MM.1S (cell line): ENCODE measurements at regions not wholly inside any gene's neighbourhood (a gene's known extent, or its start where the extent isn't known, plus 50 kb on each side); places are given as distances from the start of the nearest gene placed in this dataset.

Source experiments
- DNase-seq: peaks from one replicate; pipeline ENCODE4 v3.0.0-alpha.2; 2015
- H2AFZ ChIP-seq: fragments of 300-600 bp; sonication (generic); 2 replicates; pipeline ENCODE4 v1.6.0; 2016; ENCODE audit warnings: antibody characterized with exemption, low read length
- H3F3A ChIP-seq: fragments of 300-600 bp; sonication (generic); 2 replicates; pipeline ENCODE4 v1.6.1; 2016; ENCODE audit warnings: mild to moderate bottlenecking, antibody characterized with exemption, low read length, moderate library complexity, mixed read lengths; ENCODE audit not compliant: insufficient read depth
- H3K27ac ChIP-seq: fragments of 300-600 bp; sonication (generic); 2 replicates; pipeline ENCODE4 v1.5.1; 2016; ENCODE audit warnings: mild to moderate bottlenecking, low read length
- H3K27me3 ChIP-seq: fragments of 300-600 bp; sonication (generic); replicated peaks from 2 replicates; pipeline ENCODE4 v1.6.0; 2016; ENCODE audit warnings: low read length; ENCODE audit not compliant: insufficient read depth
- H3K36me3 ChIP-seq: fragments of 300-600 bp; sonication (generic); replicated peaks from 2 replicates; pipeline ENCODE4 v1.6.1; 2016; ENCODE audit warnings: mild to moderate bottlenecking, low read length, mixed read lengths; ENCODE audit not compliant: insufficient read depth
- H3K4me1 ChIP-seq: fragments of 300-600 bp; sonication (generic); 2 replicates; pipeline ENCODE4 v1.6.1; 2016; ENCODE audit warnings: low read length, mixed read lengths
- H3K4me2 ChIP-seq: fragments of 300-600 bp; sonication (generic); 2 replicates; pipeline ENCODE4 v1.6.0; 2016; ENCODE audit warnings: low read depth, low read length
- H3K4me3 ChIP-seq: fragments of 300-600 bp; sonication (generic); 2 replicates; pipeline ENCODE4 v1.5.1; 2016; ENCODE audit warnings: low read length, mixed read lengths
- H3K79me2 ChIP-seq: fragments of 300-600 bp; sonication (generic); 2 replicates; pipeline ENCODE4 v1.6.1; 2016; ENCODE audit warnings: mixed run types, low read length, mixed read lengths
- H3K9ac ChIP-seq: fragments of 300-600 bp; sonication (generic); 2 replicates; pipeline ENCODE4 v1.6.1; 2016; ENCODE audit warnings: low read length, mixed read lengths
- H3K9me2 ChIP-seq: fragments of 300-600 bp; sonication (generic); replicated peaks from 2 replicates; pipeline ENCODE4 v1.6.1; 2016; ENCODE audit warnings: mild to moderate bottlenecking, low read length, mixed read lengths; ENCODE audit not compliant: insufficient read depth
- H3K9me3 ChIP-seq: fragments of 300-600 bp; sonication (generic); replicated peaks from 2 replicates; pipeline ENCODE4 v1.6.1; 2016; ENCODE audit warnings: mild to moderate bottlenecking, low read length, mixed read lengths; ENCODE audit not compliant: insufficient read depth
- H4K20me1 ChIP-seq: fragments of 300-600 bp; sonication (generic); 2 replicates; pipeline ENCODE4 v1.6.1; 2016; ENCODE audit warnings: mild to moderate bottlenecking, low read length, moderate library complexity, mixed read lengths; ENCODE audit not compliant: insufficient read depth
- EZH2 ChIP-seq: fragments of 300-600 bp; sonication (generic); optimal IDR thresholded peaks from 2 replicates; pipeline ENCODE3; 2017; ENCODE audit warnings: low read depth, mild to moderate bottlenecking, antibody characterized with exemption, low read length, mixed read lengths
- EZH2phosphoT487 ChIP-seq: fragments of 300-600 bp; sonication (generic); IDR thresholded peaks from 2 replicates; pipeline ENCODE4 v1.6.1; 2018; ENCODE audit warnings: antibody characterized with exemption, low read length
- TF ChIP-seq, protein P1 (sequence below): fragments of 300-600 bp; sonication (generic); IDR thresholded peaks from 2 replicates; pipeline ENCODE4 v1.5.1; 2016; ENCODE audit warnings: antibody characterized with exemption, low read length, mixed read lengths

DNA sequence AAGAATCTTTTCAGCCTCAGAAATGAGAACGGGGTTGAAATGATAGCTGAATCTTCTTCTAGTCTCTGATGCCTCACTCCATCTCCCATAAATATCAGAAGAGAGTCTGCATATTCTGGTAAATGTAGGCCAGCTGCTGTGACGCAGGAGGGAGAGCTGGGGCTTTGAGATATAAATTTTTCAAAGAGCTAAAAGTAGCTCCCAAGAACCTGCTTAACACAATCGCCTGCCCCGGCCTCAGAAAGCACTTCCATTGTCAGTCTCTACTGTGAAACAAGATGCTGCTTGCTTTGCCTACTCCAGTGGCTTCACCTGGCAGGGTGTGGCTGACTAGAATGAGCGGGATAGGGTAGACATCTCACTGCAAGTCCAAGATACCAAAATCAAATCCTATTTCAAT is 105.0 kb upstream of the CCDC150 start:
- no peak overlapping the region for H3K9ac ChIP-seq
- no peaks in the 10 kb centered on the region for H3K9me3 ChIP-seq
- H3K27me3 ChIP-seq: peaks cover 31% of the 10 kb centered on the region
- no peak for TF ChIP-seq EZH2
- H3F3A ChIP-seq: 0 out of 2 replicates have a peak, but pooled peaks cover 4% of the 10 kb centered on the region
- H3K27ac ChIP-seq: no peak overlapping the region
- H3K4me3 ChIP-seq: no peak overlapping the region
- H3K36me3 ChIP-seq: no peaks in the 10 kb centered on the region
- no peak overlapping the region for H2AFZ ChIP-seq
- DNase-seq: no peak
- H3K4me2 ChIP-seq: peak overlapping the region; percentile 42; the same call in 1 of the 2 replicates
- peaks cover 18% of the 10 kb centered on the region for H3K4me1 ChIP-seq
- no peaks in the 10 kb centered on the region for H3K79me2 ChIP-seq
- no peaks in the 10 kb centered on the region for H3K9me2 ChIP-seq
- no peaks in the 10 kb centered on the region for H4K20me1 ChIP-seq

DNA sequence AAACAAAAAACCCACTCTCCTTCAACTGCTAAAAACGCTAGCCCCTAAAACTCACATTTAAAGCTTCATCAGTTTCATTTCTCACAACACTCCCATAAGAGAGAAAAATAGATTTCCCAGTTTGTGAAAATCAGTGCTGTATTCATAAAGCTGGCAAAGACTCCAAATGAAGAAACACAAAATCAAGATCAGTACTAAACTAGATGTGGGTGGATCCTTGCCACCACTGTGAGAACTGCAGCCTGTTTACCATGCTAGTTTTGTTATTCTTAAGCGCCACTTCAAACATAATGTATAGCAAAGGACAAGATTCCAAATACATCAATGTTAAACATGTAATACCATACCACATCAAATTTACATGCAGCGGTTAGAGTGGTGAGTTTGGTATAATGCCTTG is 104.5 kb upstream of the CCDC150 start:
- H3K4me3 ChIP-seq: no peak overlapping the region
- peaks cover 31% of the 10 kb centered on the region for H3K27me3 ChIP-seq
- H3K36me3 ChIP-seq: no peaks in the 10 kb centered on the region
- no peaks in the 10 kb centered on the region for H3K79me2 ChIP-seq
- no peaks in the 10 kb centered on the region for H4K20me1 ChIP-seq
- H3F3A ChIP-seq: 0 out of 2 replicates have a peak, but pooled peaks cover 4% of the 10 kb centered on the region
- H3K4me2 ChIP-seq: no peak overlapping the region
- TF ChIP-seq EZH2phosphoT487 (no peak), EZH2 (no peak)
- TF ChIP-seq, protein P1, sequence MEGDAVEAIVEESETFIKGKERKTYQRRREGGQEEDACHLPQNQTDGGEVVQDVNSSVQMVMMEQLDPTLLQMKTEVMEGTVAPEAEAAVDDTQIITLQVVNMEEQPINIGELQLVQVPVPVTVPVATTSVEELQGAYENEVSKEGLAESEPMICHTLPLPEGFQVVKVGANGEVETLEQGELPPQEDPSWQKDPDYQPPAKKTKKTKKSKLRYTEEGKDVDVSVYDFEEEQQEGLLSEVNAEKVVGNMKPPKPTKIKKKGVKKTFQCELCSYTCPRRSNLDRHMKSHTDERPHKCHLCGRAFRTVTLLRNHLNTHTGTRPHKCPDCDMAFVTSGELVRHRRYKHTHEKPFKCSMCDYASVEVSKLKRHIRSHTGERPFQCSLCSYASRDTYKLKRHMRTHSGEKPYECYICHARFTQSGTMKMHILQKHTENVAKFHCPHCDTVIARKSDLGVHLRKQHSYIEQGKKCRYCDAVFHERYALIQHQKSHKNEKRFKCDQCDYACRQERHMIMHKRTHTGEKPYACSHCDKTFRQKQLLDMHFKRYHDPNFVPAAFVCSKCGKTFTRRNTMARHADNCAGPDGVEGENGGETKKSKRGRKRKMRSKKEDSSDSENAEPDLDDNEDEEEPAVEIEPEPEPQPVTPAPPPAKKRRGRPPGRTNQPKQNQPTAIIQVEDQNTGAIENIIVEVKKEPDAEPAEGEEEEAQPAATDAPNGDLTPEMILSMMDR: no peak
- H3K9me3 ChIP-seq: no peaks in the 10 kb centered on the region
- H3K9me2 ChIP-seq: no peaks in the 10 kb centered on the region
- peaks cover 18% of the 10 kb centered on the region for H3K4me1 ChIP-seq
- H2AFZ ChIP-seq: no peak overlapping the region
- H3K9ac ChIP-seq: no peak overlapping the region
- no peak overlapping the region for H3K27ac ChIP-seq
- no peak for DNase-seq

DNA sequence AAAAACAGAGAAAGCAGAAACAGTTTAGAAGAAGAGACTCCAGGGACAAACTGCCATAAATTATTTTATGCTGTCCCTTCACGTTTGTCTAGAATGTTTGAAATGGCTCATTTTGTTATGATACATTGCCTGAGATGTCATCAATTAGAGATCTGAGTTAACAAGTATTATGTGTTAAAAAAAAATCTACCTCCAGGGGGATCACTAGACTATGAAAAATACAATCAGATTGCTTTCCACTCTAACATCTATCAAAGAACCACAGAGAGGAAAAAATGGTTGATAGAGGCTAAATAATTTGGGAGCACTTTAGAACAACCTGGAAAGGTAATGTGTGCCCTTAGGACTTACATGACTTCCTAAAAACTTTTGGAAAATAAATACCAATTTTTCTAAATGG is 103.8 kb upstream of the CCDC150 start:
- no peak overlapping the region for H3K27ac ChIP-seq
- no peaks in the 10 kb centered on the region for H3K79me2 ChIP-seq
- H3K36me3 ChIP-seq: no peaks in the 10 kb centered on the region
- H3K27me3 ChIP-seq: peaks cover 31% of the 10 kb centered on the region
- no peak for DNase-seq
- H4K20me1 ChIP-seq: no peaks in the 10 kb centered on the region
- 0 out of 2 replicates have a peak, but pooled peaks cover 4% of the 10 kb centered on the region for H3F3A ChIP-seq
- H3K9me2 ChIP-seq: no peaks in the 10 kb centered on the region
- TF ChIP-seq EZH2 (no peak), EZH2phosphoT487 (no peak)
- TF ChIP-seq, protein P1: no peak
- H3K4me2 ChIP-seq: no peak overlapping the region
- H3K9me3 ChIP-seq: no peaks in the 10 kb centered on the region
- H2AFZ ChIP-seq: no peak overlapping the region
- peaks cover 18% of the 10 kb centered on the region for H3K4me1 ChIP-seq
- no peak overlapping the region for H3K9ac ChIP-seq
- H3K4me3 ChIP-seq: no peak overlapping the region

DNA sequence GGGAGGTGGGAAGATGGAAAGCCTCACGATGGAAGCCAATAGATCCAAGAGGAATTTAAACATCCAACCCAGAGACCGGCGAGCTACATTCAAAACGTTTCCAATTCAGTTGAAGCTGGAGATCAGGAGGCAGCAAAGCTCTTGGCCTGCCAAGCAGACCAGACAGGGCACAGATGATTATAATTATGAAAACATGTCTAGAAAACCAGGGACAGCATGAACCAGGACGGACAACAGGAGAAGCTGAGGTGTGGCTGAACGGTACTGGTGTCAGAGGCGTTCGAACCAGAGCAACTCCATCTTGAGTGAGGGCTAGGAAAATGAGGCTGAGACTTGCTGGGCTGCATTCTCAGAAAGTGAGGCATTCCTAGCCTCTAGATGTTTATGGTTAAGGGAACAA is 102.2 kb upstream of the CCDC150 start:
- Histone ChIP-seq H3K4me3 (no peak overlapping the region), H3K9me2 (no peaks in the 10 kb centered on the region), H2AFZ (no peak overlapping the region), H4K20me1 (no peaks in the 10 kb centered on the region), H3K9ac (no peak overlapping the region), H3F3A (0 out of 2 replicates have a peak, but pooled peaks cover 4% of the 10 kb centered on the region), H3K27me3 (peaks cover 31% of the 10 kb centered on the region), H3K4me2 (no peak overlapping the region), H3K4me1 (peaks cover 18% of the 10 kb centered on the region), H3K27ac (no peak overlapping the region), H3K79me2 (no peaks in the 10 kb centered on the region), H3K9me3 (no peaks in the 10 kb centered on the region), H3K36me3 (no peaks in the 10 kb centered on the region)
- DNase-seq: no peak
- no peak for TF ChIP-seq EZH2phosphoT487
- TF ChIP-seq, protein P1: no peak
- no peak for TF ChIP-seq EZH2
